ENCODE measurements at regions not wholly inside any gene's neighbourhood (a gene's known extent, or its start where the extent isn't known, plus 50 kb on each side); places are given as distances from the start of the nearest gene placed in this dataset.

DNA sequence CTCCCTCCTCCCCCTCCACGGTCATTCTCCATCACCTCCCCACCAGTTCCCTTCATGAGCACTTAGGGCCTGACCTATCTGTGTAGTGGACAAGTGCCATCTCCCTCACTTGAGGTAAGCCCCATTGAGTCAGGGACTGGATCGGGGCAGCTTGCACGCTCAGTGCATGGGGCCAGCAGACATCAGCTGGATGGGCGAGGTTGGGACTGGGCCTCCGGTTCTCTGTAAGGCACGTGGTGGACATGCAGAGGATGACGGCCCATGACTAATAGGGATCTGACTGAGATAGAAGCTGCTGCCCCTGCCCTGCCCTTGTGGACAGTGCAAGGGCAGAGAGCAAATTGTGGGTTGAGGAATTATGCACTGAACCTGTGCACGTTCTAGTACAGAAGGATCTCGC lies 120.4 kb upstream of the C1orf174 start:
- TF ChIP-seq, protein P1, sequence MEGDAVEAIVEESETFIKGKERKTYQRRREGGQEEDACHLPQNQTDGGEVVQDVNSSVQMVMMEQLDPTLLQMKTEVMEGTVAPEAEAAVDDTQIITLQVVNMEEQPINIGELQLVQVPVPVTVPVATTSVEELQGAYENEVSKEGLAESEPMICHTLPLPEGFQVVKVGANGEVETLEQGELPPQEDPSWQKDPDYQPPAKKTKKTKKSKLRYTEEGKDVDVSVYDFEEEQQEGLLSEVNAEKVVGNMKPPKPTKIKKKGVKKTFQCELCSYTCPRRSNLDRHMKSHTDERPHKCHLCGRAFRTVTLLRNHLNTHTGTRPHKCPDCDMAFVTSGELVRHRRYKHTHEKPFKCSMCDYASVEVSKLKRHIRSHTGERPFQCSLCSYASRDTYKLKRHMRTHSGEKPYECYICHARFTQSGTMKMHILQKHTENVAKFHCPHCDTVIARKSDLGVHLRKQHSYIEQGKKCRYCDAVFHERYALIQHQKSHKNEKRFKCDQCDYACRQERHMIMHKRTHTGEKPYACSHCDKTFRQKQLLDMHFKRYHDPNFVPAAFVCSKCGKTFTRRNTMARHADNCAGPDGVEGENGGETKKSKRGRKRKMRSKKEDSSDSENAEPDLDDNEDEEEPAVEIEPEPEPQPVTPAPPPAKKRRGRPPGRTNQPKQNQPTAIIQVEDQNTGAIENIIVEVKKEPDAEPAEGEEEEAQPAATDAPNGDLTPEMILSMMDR (IDR thresholded peaks at IDR 0.05): no peak
- TF ChIP-seq POLR2AphosphoS5 (IDR thresholded peaks at IDR 0.05) (no peak), POLR2A (IDR thresholded peaks at IDR 0.05) (no peak)
